Neural progenitor cell (in vitro differentiated cells): ENCODE measurements at regions not wholly inside any gene's neighbourhood (a gene's known extent, or its start where the extent isn't known, plus 50 kb on each side); places are given as distances from the start of the nearest gene placed in this dataset.

ENCODE experiments used
- DNase-seq: peaks from one replicate; pipeline ENCODE4 v3.0.0-alpha.2; 2016; ENCODE audit warnings: low spot score
- H2AFZ ChIP-seq: fragments of 200-600 bp; sonication (generic); replicated peaks from 2 replicates; pipeline ENCODE4 v1.6.1; 2016; ENCODE audit warnings: antibody characterized with exemption
- H3F3A ChIP-seq: fragments of 200-600 bp; sonication (generic); 2 replicates; pipeline ENCODE4 v1.6.1; 2016; ENCODE audit warnings: antibody characterized with exemption, low read depth
- H3K27ac ChIP-seq: fragments of 200-600 bp; sonication (generic); 2 replicates; pipeline ENCODE4 v1.5.1; 2016; ENCODE audit warnings: mild to moderate bottlenecking
- H3K27me3 ChIP-seq: fragments of 200-600 bp; sonication (generic); 2 replicates; pipeline ENCODE4 v1.6.1; 2016; ENCODE audit warnings: mild to moderate bottlenecking, moderate library complexity
- H3K36me3 ChIP-seq: fragments of 200-600 bp; sonication (generic); 2 replicates; pipeline ENCODE4 v1.5.1; 2016
- H3K4me1 ChIP-seq: fragments of 200-600 bp; sonication (generic); 2 replicates; pipeline ENCODE4 v1.6.1; 2016; ENCODE audit warnings: mixed run types
- H3K4me2 ChIP-seq: fragments of 200-600 bp; sonication (generic); 2 replicates; pipeline ENCODE4 v1.6.1; 2016
- H3K4me3 ChIP-seq: fragments of 200-600 bp; sonication (generic); 2 replicates; pipeline ENCODE4 v1.5.1; 2016
- H3K79me2 ChIP-seq: fragments of 200-600 bp; sonication (generic); 2 replicates; pipeline ENCODE4 v1.6.1; 2016; ENCODE audit warnings: low read depth
- H3K9ac ChIP-seq: fragments of 200-600 bp; sonication (generic); 2 replicates; pipeline ENCODE4 v1.6.1; 2016
- H3K9me3 ChIP-seq: fragments of 200-600 bp; sonication (generic); 2 replicates; pipeline ENCODE4 v1.5.1; 2016; ENCODE audit warnings: low read depth
- H4K20me1 ChIP-seq: fragments of 200-600 bp; sonication (generic); 2 replicates; pipeline ENCODE4 v1.6.1; 2016; ENCODE audit warnings: low read depth
- H3K27ac Mint-ChIP-seq: 3 replicates; pipeline ENCODE4 v1.8.0; 2021; ENCODE audit warnings: mixed read lengths
- H3K27me3 Mint-ChIP-seq: 2 replicates; pipeline ENCODE4 v1.8.0; 2022; ENCODE audit warnings: low read depth, mild to moderate bottlenecking, inconsistent platforms, moderate library complexity, mixed read lengths; ENCODE audit not compliant: insufficient read depth
- H3K36me3 Mint-ChIP-seq: 3 replicates; pipeline ENCODE4 v1.8.0; 2021; ENCODE audit warnings: mixed read lengths
- H3K4me1 Mint-ChIP-seq: 3 replicates; pipeline ENCODE4 v1.8.0; 2021; ENCODE audit warnings: mixed read lengths
- H3K4me3 Mint-ChIP-seq: 3 replicates; pipeline ENCODE4 v1.8.0; 2021; ENCODE audit warnings: mild to moderate bottlenecking, moderate library complexity, mixed read lengths
- H3K9me3 Mint-ChIP-seq: 3 replicates; pipeline ENCODE4 v1.8.0; 2020; ENCODE audit warnings: mixed read lengths
- EZH2 ChIP-seq: fragments of 200-600 bp; sonication (generic); IDR thresholded peaks from 2 replicates; pipeline ENCODE4 v1.6.1; 2017; ENCODE audit warnings: antibody characterized with exemption, mild to moderate bottlenecking, moderate library complexity
- EZH2phosphoT487 ChIP-seq: fragments of 200-600 bp; sonication (generic); IDR thresholded peaks from 2 replicates; pipeline ENCODE4 v1.6.1; 2017; ENCODE audit warnings: antibody characterized with exemption
- TF ChIP-seq, protein P1 (sequence below): fragments of 200-600 bp; sonication (generic); IDR thresholded peaks from 2 replicates; pipeline ENCODE4 v1.5.1; 2017; ENCODE audit warnings: antibody characterized with exemption, mild to moderate bottlenecking

DNA sequence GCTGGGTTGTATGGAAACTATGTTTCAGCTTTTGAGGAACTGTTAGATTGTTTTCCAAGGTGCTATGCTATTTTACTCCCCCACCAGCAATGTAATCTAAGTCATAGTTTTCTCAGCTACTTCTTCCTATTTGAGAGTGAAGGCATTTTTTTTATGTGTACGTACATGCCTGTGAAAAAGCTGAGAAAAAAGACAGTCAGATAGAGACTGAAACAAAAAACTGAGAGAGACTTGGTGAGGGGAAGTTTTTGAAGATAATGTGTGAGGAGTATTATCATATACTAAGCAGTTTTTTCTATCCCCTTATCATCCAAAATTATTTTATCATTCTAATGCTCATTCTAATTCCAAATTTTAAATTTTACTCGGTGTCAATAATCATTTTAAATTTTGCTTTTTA lies 780.0 kb downstream of the BCKDHB start:
- no peak for DNase-seq
- no peaks in the 10 kb centered on the region for H3K36me3 ChIP-seq
- H2AFZ ChIP-seq = no peak overlapping the region
- no peak overlapping the region for H3K9ac ChIP-seq
- no peaks in the 10 kb centered on the region for H3F3A ChIP-seq
- H3K27ac Mint-ChIP-seq = no peak overlapping the region
- no peaks in the 10 kb centered on the region for H3K79me2 ChIP-seq
- no peaks in the 10 kb centered on the region for H3K27me3 Mint-ChIP-seq
- no peaks in the 10 kb centered on the region for H4K20me1 ChIP-seq
- no peak for TF ChIP-seq EZH2
- no peak for TF ChIP-seq EZH2phosphoT487
- TF ChIP-seq, protein P1, sequence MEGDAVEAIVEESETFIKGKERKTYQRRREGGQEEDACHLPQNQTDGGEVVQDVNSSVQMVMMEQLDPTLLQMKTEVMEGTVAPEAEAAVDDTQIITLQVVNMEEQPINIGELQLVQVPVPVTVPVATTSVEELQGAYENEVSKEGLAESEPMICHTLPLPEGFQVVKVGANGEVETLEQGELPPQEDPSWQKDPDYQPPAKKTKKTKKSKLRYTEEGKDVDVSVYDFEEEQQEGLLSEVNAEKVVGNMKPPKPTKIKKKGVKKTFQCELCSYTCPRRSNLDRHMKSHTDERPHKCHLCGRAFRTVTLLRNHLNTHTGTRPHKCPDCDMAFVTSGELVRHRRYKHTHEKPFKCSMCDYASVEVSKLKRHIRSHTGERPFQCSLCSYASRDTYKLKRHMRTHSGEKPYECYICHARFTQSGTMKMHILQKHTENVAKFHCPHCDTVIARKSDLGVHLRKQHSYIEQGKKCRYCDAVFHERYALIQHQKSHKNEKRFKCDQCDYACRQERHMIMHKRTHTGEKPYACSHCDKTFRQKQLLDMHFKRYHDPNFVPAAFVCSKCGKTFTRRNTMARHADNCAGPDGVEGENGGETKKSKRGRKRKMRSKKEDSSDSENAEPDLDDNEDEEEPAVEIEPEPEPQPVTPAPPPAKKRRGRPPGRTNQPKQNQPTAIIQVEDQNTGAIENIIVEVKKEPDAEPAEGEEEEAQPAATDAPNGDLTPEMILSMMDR = no peak
- no peaks in the 10 kb centered on the region for H3K36me3 Mint-ChIP-seq
- H3K27ac ChIP-seq = no peak overlapping the region
- H3K27me3 ChIP-seq = no peaks in the 10 kb centered on the region
- H3K4me1 ChIP-seq = no peaks in the 10 kb centered on the region
- peaks cover 3% of the 10 kb centered on the region for H3K4me1 Mint-ChIP-seq
- no peaks in the 10 kb centered on the region for H3K9me3 Mint-ChIP-seq
- no peak overlapping the region for H3K4me3 ChIP-seq
- no peak overlapping the region for H3K4me2 ChIP-seq
- H3K9me3 ChIP-seq = no peaks in the 10 kb centered on the region
- H3K4me3 Mint-ChIP-seq = no peak overlapping the region

DNA sequence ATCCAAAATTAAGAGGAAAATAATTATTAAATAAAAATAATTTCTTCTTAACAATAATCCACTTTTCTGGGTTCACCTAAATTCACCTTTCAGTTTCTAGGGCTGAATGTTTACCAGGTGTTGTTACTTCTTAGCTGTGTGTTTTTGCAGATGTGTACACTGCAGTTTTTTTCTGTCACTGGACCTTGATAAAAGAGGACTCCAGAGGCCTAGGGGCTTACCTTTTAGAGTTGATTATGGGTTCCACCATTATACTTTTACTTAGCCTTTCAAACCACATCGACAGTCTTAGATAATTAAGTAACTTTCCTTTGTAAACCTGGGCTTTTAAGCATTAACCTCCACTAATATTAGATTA lies 766.5 kb downstream of the BCKDHB start:
- no peak overlapping the region for H2AFZ ChIP-seq

DNA sequence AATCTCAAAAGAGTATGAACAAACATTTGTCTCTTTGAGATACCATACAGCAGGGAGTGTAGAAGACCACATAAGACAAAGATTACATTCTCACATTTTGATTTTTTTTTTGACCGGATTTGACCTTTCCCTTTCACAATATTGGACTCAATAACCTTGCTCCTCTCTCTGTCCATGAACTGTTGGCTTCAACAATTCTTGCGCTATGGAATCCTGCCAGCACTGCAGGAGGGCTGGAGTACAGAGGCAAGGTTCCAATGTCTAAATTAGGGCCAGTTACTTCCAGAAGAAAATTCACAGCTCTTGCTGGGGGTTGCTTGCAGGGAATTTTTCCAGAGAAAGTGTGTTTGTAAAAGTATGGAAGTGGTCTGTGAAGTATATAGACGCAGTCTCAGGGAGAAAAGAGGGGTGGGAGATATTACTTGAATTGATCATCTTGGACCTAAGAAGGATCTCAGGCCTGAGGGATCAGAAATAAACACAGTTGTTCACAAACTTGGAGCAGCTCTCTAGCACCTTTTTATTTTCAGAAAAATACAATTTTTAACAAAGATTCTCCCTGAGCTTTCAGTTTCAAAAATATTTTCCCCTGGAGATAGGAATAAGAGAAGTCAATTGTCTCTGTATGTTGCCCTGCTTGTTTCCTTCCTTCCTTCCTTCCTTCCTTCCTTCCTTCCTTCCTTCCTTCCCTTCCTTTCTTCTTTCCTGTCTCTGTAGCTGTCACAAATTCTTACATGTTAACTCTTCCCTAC lies 765.9 kb downstream of the BCKDHB start:
- H3K27ac ChIP-seq = no peak overlapping the region
- H3K9me3 Mint-ChIP-seq = peaks cover 12% of the 10 kb centered on the region
- H3K36me3 ChIP-seq = no peaks in the 10 kb centered on the region
- H3K79me2 ChIP-seq = no peaks in the 10 kb centered on the region
- no peaks in the 10 kb centered on the region for H3K36me3 Mint-ChIP-seq
- no peaks in the 10 kb centered on the region for H3K27me3 Mint-ChIP-seq
- H3K4me3 Mint-ChIP-seq = no peak overlapping the region
- no peak overlapping the region for H2AFZ ChIP-seq
- H3K27me3 ChIP-seq = no peaks in the 10 kb centered on the region
- H3K4me2 ChIP-seq = no peak overlapping the region
- no peaks in the 10 kb centered on the region for H4K20me1 ChIP-seq
- H3F3A ChIP-seq = no peaks in the 10 kb centered on the region
- H3K4me1 ChIP-seq = no peaks in the 10 kb centered on the region
- DNase-seq = no peak
- H3K27ac Mint-ChIP-seq = no peak overlapping the region
- peaks cover 7% of the 10 kb centered on the region for H3K4me1 Mint-ChIP-seq
- no peak overlapping the region for H3K9ac ChIP-seq
- TF ChIP-seq, protein P1 = no peak
- TF ChIP-seq EZH2phosphoT487 = no peak
- TF ChIP-seq EZH2 = no peak
- H3K9me3 ChIP-seq = no peaks in the 10 kb centered on the region
- no peak overlapping the region for H3K4me3 ChIP-seq

More for the DNA sequence above, 766.5 kb downstream of the BCKDHB start:
- Mint-ChIP-seq H3K4me1 (peaks cover 7% of the 10 kb centered on the region), H3K9me3 (peaks cover 12% of the 10 kb centered on the region), H3K27ac (no peak overlapping the region), H3K4me3 (no peak overlapping the region), H3K27me3 (no peaks in the 10 kb centered on the region), H3K36me3 (no peaks in the 10 kb centered on the region)
- Histone ChIP-seq H3K79me2 (no peaks in the 10 kb centered on the region), H3K9ac (no peak overlapping the region), H3K4me1 (no peaks in the 10 kb centered on the region), H3K4me3 (no peak overlapping the region), H3K27me3 (no peaks in the 10 kb centered on the region), H3K36me3 (no peaks in the 10 kb centered on the region), H3K9me3 (no peaks in the 10 kb centered on the region), H4K20me1 (no peaks in the 10 kb centered on the region), H3K4me2 (no peak overlapping the region), H3F3A (no peaks in the 10 kb centered on the region), H3K27ac (no peak overlapping the region)
- TF ChIP-seq, protein P1 = no peak
- TF ChIP-seq EZH2 (no peak), EZH2phosphoT487 (no peak)
- DNase-seq = no peak
